AG04450 (cell line): ENCODE measurements at regions not wholly inside any gene's neighbourhood (a gene's known extent, or its start where the extent isn't known, plus 50 kb on each side); places are given as distances from the start of the nearest gene placed in this dataset.

ENCODE experiments used
- CTCF ChIA-PET: fragments of 300-600, 350-600 bp; formaldehyde crosslinking; extraction: SDS; loops from one replicate; lab custom pipeline; 2022; ENCODE audit warnings: antibody characterized with exemption, inconsistent platforms; lab: Charles Lee
- POLR2A ChIA-PET: fragments of 350-600 bp; formaldehyde crosslinking; extraction: SDS; loops from one replicate; lab custom pipeline; 2021; ENCODE audit warnings: antibody characterized with exemption, inconsistent platforms; lab: Yijun Ruan, JAX
- DNase-seq: peaks from one replicate; pipeline ENCODE4 v3.0.0-alpha.2; 2011; ENCODE audit warnings: low read depth, low spot score
- H3K27ac ChIP-seq: one replicate; pipeline ENCODE4 v1.5.1; 2012; ENCODE audit warnings: low read depth, low read length, control low read depth
- H3K27me3 ChIP-seq: one replicate; pipeline ENCODE4 v1.6.0; 2012; ENCODE audit warnings: low read length; ENCODE audit not compliant: control insufficient read depth, insufficient read depth
- H3K4me3 ChIP-seq: 2 replicates; pipeline ENCODE4 v1.5.1; 2011; ENCODE audit warnings: mild to moderate bottlenecking, low read depth, low read length, control low read depth
- H3K9me3 ChIP-seq: 2 replicates; pipeline ENCODE4 v1.5.1; 2012; ENCODE audit warnings: low read length; ENCODE audit not compliant: control insufficient read depth, insufficient read depth
- TF ChIP-seq, protein P1 (sequence below): IDR thresholded peaks from 2 replicates; pipeline ENCODE4 v1.5.1; 2011; ENCODE audit warnings: low read depth, low read length, control low read depth, inconsistent platforms

DNA sequence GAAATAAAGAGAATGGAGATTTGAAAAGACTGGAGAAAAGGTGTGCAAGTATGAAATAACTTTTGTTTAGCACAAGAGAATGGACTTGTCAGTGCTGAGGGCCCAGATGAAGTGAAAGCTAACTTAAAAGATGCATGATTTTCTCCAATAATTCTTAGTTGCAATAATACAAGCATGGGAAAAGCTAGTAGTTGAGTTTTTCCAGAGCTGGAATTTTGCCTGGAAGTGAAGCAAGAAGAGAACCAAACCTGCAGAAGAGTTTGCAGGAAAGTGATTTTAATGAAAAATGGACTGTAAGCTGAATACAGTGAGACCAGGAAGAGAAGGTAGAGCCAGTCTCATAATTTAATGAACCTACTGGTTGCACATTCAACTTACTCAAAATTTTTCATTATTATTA lies 69.3 kb upstream of the FSCB start:
- no peak for DNase-seq
- POLR2A ChIA-PET: no interaction called here
- TF ChIP-seq, protein P1, sequence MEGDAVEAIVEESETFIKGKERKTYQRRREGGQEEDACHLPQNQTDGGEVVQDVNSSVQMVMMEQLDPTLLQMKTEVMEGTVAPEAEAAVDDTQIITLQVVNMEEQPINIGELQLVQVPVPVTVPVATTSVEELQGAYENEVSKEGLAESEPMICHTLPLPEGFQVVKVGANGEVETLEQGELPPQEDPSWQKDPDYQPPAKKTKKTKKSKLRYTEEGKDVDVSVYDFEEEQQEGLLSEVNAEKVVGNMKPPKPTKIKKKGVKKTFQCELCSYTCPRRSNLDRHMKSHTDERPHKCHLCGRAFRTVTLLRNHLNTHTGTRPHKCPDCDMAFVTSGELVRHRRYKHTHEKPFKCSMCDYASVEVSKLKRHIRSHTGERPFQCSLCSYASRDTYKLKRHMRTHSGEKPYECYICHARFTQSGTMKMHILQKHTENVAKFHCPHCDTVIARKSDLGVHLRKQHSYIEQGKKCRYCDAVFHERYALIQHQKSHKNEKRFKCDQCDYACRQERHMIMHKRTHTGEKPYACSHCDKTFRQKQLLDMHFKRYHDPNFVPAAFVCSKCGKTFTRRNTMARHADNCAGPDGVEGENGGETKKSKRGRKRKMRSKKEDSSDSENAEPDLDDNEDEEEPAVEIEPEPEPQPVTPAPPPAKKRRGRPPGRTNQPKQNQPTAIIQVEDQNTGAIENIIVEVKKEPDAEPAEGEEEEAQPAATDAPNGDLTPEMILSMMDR: no peak

DNA sequence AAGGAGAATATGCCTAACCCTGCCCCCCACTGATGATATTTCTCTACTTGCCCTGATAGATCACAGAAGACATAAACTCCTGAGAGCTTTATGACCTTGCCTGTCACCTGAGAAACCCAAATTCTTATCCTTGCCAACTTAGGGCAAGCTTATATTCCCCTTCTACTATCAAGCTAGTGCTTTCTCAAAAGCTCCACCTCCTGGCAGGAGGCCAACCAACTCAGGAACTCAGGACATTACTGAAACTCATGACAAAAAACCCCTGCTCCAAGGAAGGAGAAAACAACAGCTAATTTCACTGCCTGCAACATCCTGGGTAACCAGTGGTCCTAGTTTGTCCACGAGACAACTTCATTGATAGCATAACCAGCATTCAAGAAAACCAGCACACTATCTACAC lies 60.9 kb upstream of the FSCB start:
- Histone ChIP-seq H3K4me3 (no peak overlapping the region), H3K27me3 (no peaks in the 10 kb centered on the region), H3K27ac (no peak overlapping the region), H3K9me3 (peaks cover 13% of the 10 kb centered on the region)
- POLR2A ChIA-PET: no interaction called here
- TF ChIP-seq, protein P1: no peak
- CTCF ChIA-PET: no interaction called here
- DNase-seq: no peak

More for the DNA sequence above, 69.3 kb upstream of the FSCB start:
- CTCF ChIA-PET: no interaction called here
- no peak overlapping the region for H3K4me3 ChIP-seq
- peaks cover 10% of the 10 kb centered on the region for H3K9me3 ChIP-seq
- H3K27ac ChIP-seq: no peak overlapping the region
- no peaks in the 10 kb centered on the region for H3K27me3 ChIP-seq

DNA sequence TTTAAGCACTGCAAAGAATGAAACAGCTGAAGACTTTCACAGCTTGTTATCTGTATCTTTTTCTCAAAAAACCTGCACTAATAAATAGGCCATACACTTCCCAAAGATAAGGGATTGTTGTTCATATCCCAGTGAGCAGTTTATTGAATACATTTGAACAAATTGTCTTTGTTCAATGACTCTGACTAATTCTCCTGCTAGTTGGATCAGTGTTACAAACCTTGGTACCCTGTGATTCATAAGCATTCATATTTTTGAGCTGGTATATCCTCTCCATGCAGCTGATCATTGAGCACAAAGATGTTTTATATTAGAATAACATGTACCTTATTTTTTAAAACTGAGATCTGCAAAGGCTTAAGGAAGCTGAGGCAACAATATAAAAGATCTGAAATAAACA lies 58.9 kb upstream of the FSCB start:
- Histone ChIP-seq H3K27ac (no peak overlapping the region), H3K4me3 (no peak overlapping the region), H3K9me3 (peaks cover 10% of the 10 kb centered on the region; the same call in 1 of the 2 replicates), H3K27me3 (no peaks in the 10 kb centered on the region)
- no peak for DNase-seq
- ChIA-PET CTCF (no interaction called here), POLR2A (no interaction called here)
- TF ChIP-seq, protein P1: no peak

DNA sequence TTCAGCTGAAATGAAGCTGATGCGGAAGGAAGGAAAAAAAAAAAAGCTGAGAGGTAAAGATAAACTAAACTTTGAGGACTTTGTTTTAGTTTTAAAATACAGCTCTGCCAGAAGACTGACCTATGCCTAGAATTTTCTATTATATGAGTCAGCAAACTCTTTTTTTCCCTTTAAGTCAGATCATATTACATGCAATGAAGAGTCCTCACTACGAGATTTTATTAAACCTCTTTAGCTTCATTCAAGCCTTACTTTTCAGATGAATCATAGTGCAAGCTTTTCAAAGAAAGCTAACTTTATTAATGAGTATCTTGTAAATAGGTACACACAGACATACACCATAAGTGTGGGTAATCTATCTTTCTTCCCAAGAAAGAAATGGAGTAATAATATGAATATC lies 57.8 kb upstream of the FSCB start:
- DNase-seq: peak; percentile 10
- TF ChIP-seq, protein P1: no peak
- CTCF ChIA-PET: no interaction called here
- Histone ChIP-seq H3K27me3 (no peaks in the 10 kb centered on the region), H3K9me3 (peaks cover 10% of the 10 kb centered on the region; the same call in 1 of the 2 replicates), H3K4me3 (no peak overlapping the region), H3K27ac (no peak overlapping the region)
- POLR2A ChIA-PET: no interaction called here
